Activated CD4-positive, alpha-beta T cell treated with anti-CD3 and anti-CD28 coated beads for 36 hours (primary cell): ENCODE measurements at regions not wholly inside any gene's neighbourhood (a gene's known extent, or its start where the extent isn't known, plus 50 kb on each side); places are given as distances from the start of the nearest gene placed in this dataset.

Experiments
- ATAC-seq: fragments of 200-7000 bp; cut with Tn5 transposase; one replicate; pipeline ENCODE4 v1.10.0; 2021; ENCODE audit warnings: mild to moderate bottlenecking, moderate library complexity
- CTCF ChIA-PET: fragments of 350-600 bp; sonication (Branson Sonifier 250); formaldehyde crosslinking; loops from one replicate; lab custom pipeline; 2021; ENCODE audit warnings: antibody characterized with exemption; lab: Charles Lee
- POLR2A ChIA-PET: fragments of 350-600 bp; sonication (Branson Sonifier 250); formaldehyde crosslinking; loops from one replicate; lab custom pipeline; 2021; ENCODE audit warnings: antibody characterized with exemption, inconsistent platforms; lab: Charles Lee
- DNase-seq: peaks from one replicate; pipeline ENCODE4 v3.0.0-alpha.2; 2020
- H3K27ac Mint-ChIP-seq: one replicate; pipeline ENCODE4 v1.8.0; 2021; ENCODE audit warnings: mixed read lengths
- H3K27me3 Mint-ChIP-seq: one replicate; pipeline ENCODE4 v1.8.0; 2021; ENCODE audit warnings: mixed read lengths
- H3K36me3 Mint-ChIP-seq: one replicate; pipeline ENCODE4 v1.8.0; 2021; ENCODE audit warnings: low read depth, mixed read lengths
- H3K4me1 Mint-ChIP-seq: one replicate; pipeline ENCODE4 v1.8.0; 2021; ENCODE audit warnings: mixed read lengths
- H3K4me3 Mint-ChIP-seq: one replicate; pipeline ENCODE4 v1.8.0; 2021; ENCODE audit warnings: mild to moderate bottlenecking, moderate library complexity, mixed read lengths
- H3K9me3 Mint-ChIP-seq: one replicate; pipeline ENCODE4 v1.8.0; 2021; ENCODE audit warnings: low read depth, mixed read lengths
- intact Hi-C, 2 experiments: fragments of 100-400 bp; cut with DNase I in 1 of 2; cut with micrococcal nuclease in 1 of 2; formaldehyde crosslinking; loops; one replicate each; pipeline versions ENCODE4 v1.14.2 to v1.15.1; 2022 to 2024; cut with DNase I, micrococcal nuclease

DNA sequence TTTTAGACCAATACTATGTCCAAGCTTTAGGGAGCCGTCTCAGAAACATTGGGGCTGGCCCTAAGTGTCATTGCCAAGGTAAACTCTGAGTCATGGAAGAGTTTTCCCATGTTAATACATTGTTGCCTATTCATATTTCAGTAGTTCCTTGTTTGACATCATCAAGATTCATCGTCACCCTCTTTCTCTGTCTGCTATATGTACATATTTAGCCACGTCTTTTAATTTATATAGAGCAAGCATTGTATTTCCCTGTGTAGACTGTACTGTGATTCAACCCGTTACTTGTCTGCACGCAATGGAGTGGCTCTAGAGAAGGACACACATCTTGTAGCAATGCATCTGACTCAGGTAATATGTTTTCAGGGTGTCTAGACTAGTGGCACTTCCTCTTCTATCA is 217.9 kb upstream of the TPK1 start:
- no peaks in the 10 kb centered on the region for H3K9me3 Mint-ChIP-seq
- DNase-seq (no peak), ATAC-seq (no peak)
- CTCF ChIA-PET, result no interaction called here
- no peaks in the 10 kb centered on the region for H3K36me3 Mint-ChIP-seq
- POLR2A ChIA-PET, result no interaction called here
- H3K27me3 Mint-ChIP-seq, result peaks cover 2% of the 10 kb centered on the region
- intact Hi-C loops, result no loop called here
- no peaks in the 10 kb centered on the region for H3K4me1 Mint-ChIP-seq
- H3K27ac Mint-ChIP-seq, result no peak overlapping the region
- H3K4me3 Mint-ChIP-seq, result no peak overlapping the region

DNA sequence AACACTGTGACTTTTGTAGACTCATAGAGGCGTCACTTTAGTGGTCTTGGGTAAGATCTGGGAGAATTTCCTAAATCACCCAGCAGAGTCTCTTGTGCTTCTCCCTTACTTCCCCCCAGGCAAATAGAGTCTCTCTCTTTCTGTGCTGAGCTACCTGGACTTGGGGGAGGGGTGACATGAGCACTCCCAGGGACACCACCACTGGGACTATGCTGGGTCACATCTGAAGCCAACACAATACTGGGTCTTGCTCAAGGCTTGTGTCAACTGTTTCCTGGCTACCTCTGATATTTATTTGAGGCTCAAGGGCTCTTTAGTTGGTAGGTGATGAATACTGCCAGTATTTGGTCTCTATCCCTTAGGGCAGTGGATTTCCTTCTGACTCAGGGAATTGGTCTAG is 214.6 kb upstream of the TPK1 start:
- Mint-ChIP-seq H3K27me3 (peaks cover 2% of the 10 kb centered on the region), H3K9me3 (no peaks in the 10 kb centered on the region), H3K4me1 (no peaks in the 10 kb centered on the region), H3K36me3 (no peaks in the 10 kb centered on the region), H3K4me3 (no peak overlapping the region), H3K27ac (no peak overlapping the region)
- intact Hi-C loops, result no loop called here
- CTCF ChIA-PET, result no interaction called here
- no peak for DNase-seq
- no peak for ATAC-seq
- POLR2A ChIA-PET, result no interaction called here

DNA sequence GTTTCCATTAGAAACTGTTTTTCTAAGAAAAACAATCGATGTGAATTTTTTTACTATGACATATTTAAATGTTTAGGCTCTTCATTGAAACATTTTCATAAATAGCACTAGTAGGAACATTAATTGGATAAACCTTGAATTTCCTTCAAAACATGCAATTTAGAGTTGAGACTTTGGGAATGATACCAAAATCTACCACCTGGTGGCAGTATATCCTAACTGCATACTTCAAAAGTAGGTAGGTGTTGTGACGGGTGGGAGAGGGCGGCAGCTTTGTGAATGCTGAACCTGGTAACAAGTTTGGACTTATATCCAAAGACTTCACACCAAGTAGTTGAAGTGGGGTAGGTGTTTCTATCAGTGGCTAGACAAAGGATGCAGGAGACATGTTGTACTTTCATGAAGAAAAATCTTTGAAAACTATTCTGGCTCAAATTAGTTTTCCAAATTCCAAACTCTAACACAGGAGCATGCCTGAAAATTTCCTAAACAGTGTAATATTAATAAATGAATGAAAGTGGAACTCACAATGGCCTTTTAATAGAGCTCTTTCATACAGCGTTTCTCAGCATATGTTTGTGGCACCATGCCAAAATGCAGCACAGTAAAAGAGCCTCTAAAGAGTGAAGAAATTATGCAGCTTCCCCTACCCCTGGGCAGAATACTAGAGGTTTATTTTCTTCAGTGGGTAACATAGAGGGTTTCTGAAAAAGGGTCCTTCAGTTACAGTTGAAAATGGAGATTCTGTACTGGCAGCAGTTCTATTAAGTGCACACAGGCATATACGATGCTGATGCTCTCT is 201.0 kb upstream of the TPK1 start:
- POLR2A ChIA-PET, result no interaction called here
- CTCF ChIA-PET, result interaction anchor here (0.6 to 1.8 kb wide), 7 partner anchors 9 to 1054 kb away, joined by 3 to 9 read pairs (median 3); partner anchors contain the start of gene TPK1

DNA sequence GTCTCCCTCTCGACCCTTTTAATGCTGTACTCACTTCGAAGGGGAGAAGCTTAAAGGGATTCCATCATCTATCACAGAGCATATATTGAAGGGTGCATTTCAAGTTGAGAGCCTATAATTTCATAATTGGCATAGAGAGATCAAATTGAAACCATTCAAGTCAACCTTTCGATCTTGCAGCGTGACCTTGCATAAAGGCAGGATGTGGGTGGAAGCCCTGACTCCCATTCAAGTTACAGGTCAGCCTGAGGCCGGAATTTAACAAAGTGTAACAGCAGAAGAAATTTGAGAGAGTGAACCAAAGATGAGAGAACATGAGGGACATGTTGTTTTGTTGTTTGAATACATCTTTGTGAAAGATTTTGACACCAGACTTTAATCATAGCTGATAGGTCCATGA is 195.3 kb upstream of the TPK1 start:
- intact Hi-C loops, result no loop called here
- Mint-ChIP-seq H3K9me3 (peaks cover 2% of the 10 kb centered on the region), H3K36me3 (no peaks in the 10 kb centered on the region), H3K27me3 (peaks cover 10% of the 10 kb centered on the region), H3K27ac (no peak overlapping the region), H3K4me3 (no peak overlapping the region), H3K4me1 (no peaks in the 10 kb centered on the region)
- ChIA-PET POLR2A (interaction anchor here (0.6 kb wide), 1 partner anchor 232 kb away, joined by 3 read pairs; no protein-coding TSS in a partner anchor), CTCF (no interaction called here)
- ATAC-seq (no peak), DNase-seq (no peak)

More for the DNA sequence above, 201.0 kb upstream of the TPK1 start:
- H3K4me3 Mint-ChIP-seq, result no peak overlapping the region
- intact Hi-C loops, result loop anchor here (1.0 to 5.0 kb wide), 3 partner anchors 130 to 1053 kb away; no protein-coding TSS in a partner anchor
- DNase-seq, result peak; percentile 45
- H3K9me3 Mint-ChIP-seq, result peaks cover 2% of the 10 kb centered on the region
- no peaks in the 10 kb centered on the region for H3K4me1 Mint-ChIP-seq
- H3K27ac Mint-ChIP-seq, result no peak overlapping the region
- H3K27me3 Mint-ChIP-seq, result peaks cover 15% of the 10 kb centered on the region
- peak; percentile 57 for ATAC-seq
- H3K36me3 Mint-ChIP-seq, result no peaks in the 10 kb centered on the region

DNA sequence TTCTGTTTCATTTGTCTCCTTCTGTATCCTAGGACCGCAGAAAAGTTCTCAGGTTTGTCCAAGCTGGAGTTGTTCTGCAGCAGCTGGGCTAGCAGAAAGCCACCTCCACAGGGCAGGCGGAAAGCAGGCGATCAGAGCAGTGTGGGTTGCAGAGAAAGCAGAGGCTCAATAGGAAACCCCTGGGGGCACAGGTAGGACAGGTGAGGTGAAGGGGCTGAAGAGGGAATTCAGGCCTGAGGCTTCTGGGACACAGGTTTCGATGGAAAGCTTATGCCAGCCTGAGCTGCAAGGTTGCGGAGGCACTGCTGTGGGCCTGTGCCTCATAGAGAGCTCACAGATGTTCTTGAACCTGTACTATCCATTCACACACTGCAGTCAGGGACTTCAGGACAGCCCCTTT is 194.9 kb upstream of the TPK1 start:
- Mint-ChIP-seq H3K4me3 (no peak overlapping the region), H3K9me3 (peaks cover 2% of the 10 kb centered on the region), H3K4me1 (no peaks in the 10 kb centered on the region), H3K36me3 (no peaks in the 10 kb centered on the region), H3K27me3 (peaks cover 7% of the 10 kb centered on the region), H3K27ac (no peak overlapping the region)
- ATAC-seq (no peak), DNase-seq (no peak)
- intact Hi-C loops, result no loop called here
- CTCF ChIA-PET, result no interaction called here
- POLR2A ChIA-PET, result interaction anchor here (0.6 kb wide), 1 partner anchor 233 kb away, joined by 3 read pairs; no protein-coding TSS in a partner anchor

DNA sequence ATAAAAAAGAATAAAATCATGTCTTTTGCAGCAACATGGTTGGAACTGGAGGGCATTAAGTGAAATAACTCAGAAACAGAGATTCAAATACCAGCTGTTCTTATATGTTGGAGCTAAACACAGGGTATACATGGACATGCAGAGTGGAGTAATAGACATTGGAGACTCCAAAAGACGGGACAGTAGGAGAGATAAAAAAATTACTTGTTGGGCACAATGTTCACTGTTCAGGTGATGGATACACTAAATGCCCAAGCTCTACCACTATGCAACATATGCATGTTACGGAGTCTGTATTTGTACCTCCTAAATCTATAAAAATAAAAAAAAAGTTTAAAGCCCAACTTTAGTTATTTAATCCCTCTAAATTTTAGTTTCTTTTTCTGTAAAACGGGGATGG is 184.6 kb upstream of the TPK1 start:
- ChIA-PET CTCF (interaction anchor here (1.2 kb wide), 1 partner anchor 10 kb away, joined by 3 read pairs; no protein-coding TSS in a partner anchor), POLR2A (no interaction called here)
- no peak overlapping the region for H3K4me3 Mint-ChIP-seq
- intact Hi-C loops, result no loop called here
- no peak overlapping the region for H3K27ac Mint-ChIP-seq
- no peaks in the 10 kb centered on the region for H3K27me3 Mint-ChIP-seq
- H3K4me1 Mint-ChIP-seq, result no peaks in the 10 kb centered on the region
- no peaks in the 10 kb centered on the region for H3K36me3 Mint-ChIP-seq
- H3K9me3 Mint-ChIP-seq, result no peaks in the 10 kb centered on the region
- ATAC-seq (no peak), DNase-seq (no peak)

DNA sequence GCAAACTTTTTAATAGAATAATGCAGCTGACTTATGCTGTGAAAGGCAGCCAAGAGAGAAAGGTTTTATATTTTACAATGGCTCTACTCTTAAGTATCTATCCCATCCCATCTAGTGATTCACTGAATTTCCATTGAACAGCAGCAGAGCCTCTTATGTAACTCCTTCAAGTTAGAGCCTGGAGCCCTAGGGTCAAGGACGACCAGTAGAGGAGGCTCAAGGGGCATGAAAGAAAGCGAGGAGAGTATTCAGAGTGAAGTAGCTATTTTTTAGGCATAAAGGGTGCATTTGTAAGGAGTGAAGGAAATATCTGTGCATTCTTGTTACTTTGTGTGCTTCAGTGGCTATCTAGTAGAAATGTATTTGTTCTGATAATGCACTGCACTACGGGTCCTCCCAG is 180.2 kb upstream of the TPK1 start:
- Mint-ChIP-seq H3K36me3 (no peaks in the 10 kb centered on the region), H3K27ac (no peak overlapping the region), H3K27me3 (no peaks in the 10 kb centered on the region), H3K4me3 (no peak overlapping the region), H3K4me1 (no peaks in the 10 kb centered on the region), H3K9me3 (no peaks in the 10 kb centered on the region)
- CTCF ChIA-PET, result interaction anchor here (1.1 kb wide), 1 partner anchor 27 kb away, joined by 3 read pairs; no protein-coding TSS in a partner anchor
- intact Hi-C loops, result no loop called here
- POLR2A ChIA-PET, result no interaction called here
- ATAC-seq, result no peak
- no peak for DNase-seq

DNA sequence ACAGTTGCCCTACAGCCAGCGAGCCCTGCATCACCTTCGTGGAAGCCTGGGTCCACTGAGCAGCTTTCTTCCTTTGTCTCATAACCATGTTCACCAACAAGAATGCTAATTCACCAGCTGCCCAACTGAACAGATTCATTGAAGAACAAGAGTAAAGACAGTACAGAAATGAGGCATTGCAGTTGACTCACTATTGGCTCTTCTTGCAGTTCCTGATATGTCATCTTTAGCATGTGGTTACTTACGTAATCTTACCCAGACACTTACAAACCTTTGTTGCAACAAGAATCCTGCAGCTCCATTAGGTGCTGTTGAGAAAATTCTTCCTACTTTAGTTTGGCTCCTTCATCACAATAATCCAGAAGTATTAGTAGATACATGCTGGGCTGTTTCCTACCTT is 174.0 kb upstream of the TPK1 start:
- no peak overlapping the region for H3K27ac Mint-ChIP-seq
- H3K9me3 Mint-ChIP-seq, result no peaks in the 10 kb centered on the region
- no peak overlapping the region for H3K4me3 Mint-ChIP-seq
- no peaks in the 10 kb centered on the region for H3K4me1 Mint-ChIP-seq
- ATAC-seq, result peak; percentile 72
- CTCF ChIA-PET, result interaction anchor here (1.4 kb wide), 1 partner anchor 16 kb away, joined by 3 read pairs; no protein-coding TSS in a partner anchor
- no peak for DNase-seq
- no peaks in the 10 kb centered on the region for H3K36me3 Mint-ChIP-seq
- POLR2A ChIA-PET, result no interaction called here
- peaks cover 7% of the 10 kb centered on the region for H3K27me3 Mint-ChIP-seq
- intact Hi-C loops, result no loop called here

DNA sequence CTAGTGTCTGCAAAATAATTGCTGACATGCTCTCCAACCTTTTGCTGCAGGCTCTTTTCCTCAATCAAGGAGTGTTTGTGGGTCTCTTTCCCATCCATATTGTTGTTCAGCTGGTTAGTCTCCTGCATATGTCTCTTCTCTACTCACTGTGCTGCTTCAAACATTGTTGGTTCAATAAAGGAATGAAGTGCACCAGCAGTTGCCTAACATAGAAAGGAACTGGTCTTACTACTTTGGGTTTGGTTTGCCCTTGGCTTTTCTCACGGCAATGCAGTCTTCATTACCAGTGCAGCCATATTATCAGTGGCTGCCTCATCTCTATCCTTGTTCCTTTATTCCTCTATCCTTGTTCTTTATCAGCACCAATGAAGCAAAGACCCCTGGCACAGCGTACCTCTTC is 169.7 kb upstream of the TPK1 start:
- Mint-ChIP-seq H3K9me3 (peaks cover 6% of the 10 kb centered on the region), H3K4me3 (no peak overlapping the region)

DNA sequence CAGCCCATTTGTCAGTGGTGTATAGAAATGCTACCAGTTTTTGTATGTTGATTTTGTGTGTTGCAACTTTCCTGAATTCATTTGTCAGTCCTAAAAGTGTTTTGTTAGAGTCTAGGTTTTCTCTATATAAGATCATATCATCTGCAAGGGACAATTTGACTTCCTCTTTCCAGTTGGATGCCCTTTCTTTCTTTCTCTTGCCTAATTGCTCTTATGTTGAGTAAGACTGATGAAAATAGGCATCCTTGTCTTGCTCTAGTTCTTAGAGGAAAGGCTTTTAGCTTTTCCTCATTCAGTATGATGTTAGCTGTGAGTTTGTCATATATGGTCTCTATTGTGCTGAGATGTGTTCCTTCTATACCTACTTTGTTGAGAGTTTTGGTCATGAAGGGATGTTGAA is 161.7 kb upstream of the TPK1 start:
- intact Hi-C loops, result no loop called here
- DNase-seq, result no peak
- CTCF ChIA-PET, result no interaction called here
- Mint-ChIP-seq H3K4me1 (peaks cover 8% of the 10 kb centered on the region), H3K4me3 (no peak overlapping the region), H3K36me3 (peaks cover 2% of the 10 kb centered on the region), H3K27me3 (no peaks in the 10 kb centered on the region), H3K27ac (no peak overlapping the region), H3K9me3 (peaks cover 31% of the 10 kb centered on the region)
- POLR2A ChIA-PET, result no interaction called here
- no peak for ATAC-seq

More for the DNA sequence above, 169.7 kb upstream of the TPK1 start:
- Mint-ChIP-seq H3K27ac (no peak overlapping the region), H3K27me3 (peaks cover 7% of the 10 kb centered on the region), H3K4me1 (no peaks in the 10 kb centered on the region), H3K36me3 (peaks cover 2% of the 10 kb centered on the region)
- POLR2A ChIA-PET, result no interaction called here
- no peak for ATAC-seq
- DNase-seq, result no peak
- intact Hi-C loops, result no loop called here
- CTCF ChIA-PET, result no interaction called here

DNA sequence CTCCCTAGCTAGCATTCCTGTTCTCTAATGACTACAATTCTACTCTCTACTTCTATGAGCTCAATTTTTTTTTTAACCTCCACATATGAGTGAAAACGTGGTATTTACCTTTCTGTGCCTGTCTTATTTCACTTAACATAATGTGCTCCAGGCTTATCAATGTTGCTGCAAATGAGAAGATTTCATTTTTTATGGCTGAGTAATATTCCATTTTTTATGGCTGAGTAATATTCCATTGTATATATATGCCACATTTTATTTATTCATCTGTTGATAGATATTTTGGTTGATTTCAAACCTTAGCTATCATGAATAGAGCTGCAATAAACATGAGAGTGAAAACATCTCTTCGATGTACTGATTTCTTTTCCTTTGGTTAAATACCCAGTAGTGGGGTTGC is 159.6 kb upstream of the TPK1 start:
- ChIA-PET CTCF (no interaction called here), POLR2A (no interaction called here)
- no peak overlapping the region for H3K27ac Mint-ChIP-seq
- H3K4me1 Mint-ChIP-seq, result peaks cover 8% of the 10 kb centered on the region
- H3K36me3 Mint-ChIP-seq, result no peaks in the 10 kb centered on the region
- no peak overlapping the region for H3K4me3 Mint-ChIP-seq
- intact Hi-C loops, result no loop called here
- H3K9me3 Mint-ChIP-seq, result peaks cover 25% of the 10 kb centered on the region
- ATAC-seq (no peak), DNase-seq (no peak)
- H3K27me3 Mint-ChIP-seq, result no peaks in the 10 kb centered on the region

DNA sequence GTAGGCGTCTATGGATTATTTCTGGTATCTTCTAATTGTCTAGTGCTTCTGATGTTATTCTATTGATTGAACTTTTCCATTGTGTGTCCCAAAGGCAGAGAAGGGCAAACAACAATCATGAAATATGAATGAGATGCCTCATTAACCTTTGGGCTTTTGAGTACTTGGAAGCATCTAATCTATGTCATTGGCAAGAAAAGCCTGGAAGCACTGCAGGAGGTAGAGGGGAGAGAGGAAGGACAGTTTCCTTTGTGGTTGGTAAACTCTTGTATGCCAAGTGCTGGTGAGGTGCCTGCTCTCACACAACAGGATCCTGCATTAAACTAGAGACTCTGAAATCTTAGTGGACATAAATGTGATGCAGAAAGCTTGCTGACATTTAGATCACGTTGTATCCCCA is 155.2 kb upstream of the TPK1 start:
- Mint-ChIP-seq H3K4me3 (no peak overlapping the region), H3K4me1 (peaks cover 8% of the 10 kb centered on the region), H3K27me3 (no peaks in the 10 kb centered on the region), H3K9me3 (peaks cover 6% of the 10 kb centered on the region), H3K36me3 (no peaks in the 10 kb centered on the region), H3K27ac (no peak overlapping the region)
- ChIA-PET POLR2A (no interaction called here), CTCF (no interaction called here)
- no peak for ATAC-seq
- intact Hi-C loops, result no loop called here
- DNase-seq, result no peak
